HG03108 (cell line): ENCODE measurements at regions not wholly inside any gene's neighbourhood (a gene's known extent, or its start where the extent isn't known, plus 50 kb on each side); places are given as distances from the start of the nearest gene placed in this dataset.

Source experiments
- ATAC-seq: cut with Tn5 transposase; IDR thresholded peaks from one replicate; pipeline ENCODE4 v1.9.1; 2021; ENCODE audit warnings: moderate library complexity; ENCODE audit not compliant: unreplicated experiment

DNA sequence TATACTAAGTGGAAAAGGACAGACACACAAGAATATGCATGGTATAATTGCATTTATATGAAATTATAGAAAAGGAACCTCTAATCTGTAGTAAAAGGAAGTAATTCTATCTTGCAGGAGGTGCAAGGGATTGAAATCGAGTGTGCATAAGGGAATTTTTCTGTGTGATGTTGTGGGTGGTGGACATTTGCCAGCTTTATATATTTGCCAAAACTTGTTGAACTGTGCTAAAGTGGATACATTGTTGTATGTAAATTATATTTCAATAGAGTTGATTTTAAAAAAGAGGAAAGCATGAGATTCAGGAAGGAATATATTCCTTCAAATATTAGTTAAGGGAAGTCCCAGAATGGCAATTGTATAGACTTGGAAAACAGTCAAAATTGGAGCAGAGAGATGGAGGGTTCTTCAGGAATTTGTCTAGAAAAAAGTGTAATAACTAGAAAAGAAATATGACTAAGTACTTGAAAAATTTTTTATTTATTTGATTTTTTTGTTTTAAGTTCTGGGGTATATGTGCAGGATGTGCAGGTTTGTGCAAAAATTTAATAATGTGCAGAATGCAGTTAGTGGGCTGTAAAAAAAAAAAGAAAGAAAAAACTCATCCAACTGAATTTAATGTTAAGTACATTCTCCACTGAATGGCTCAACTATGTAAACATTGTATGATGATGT, 96.1 kb downstream of the ARL4A start:
- ATAC-seq, result no peak

DNA sequence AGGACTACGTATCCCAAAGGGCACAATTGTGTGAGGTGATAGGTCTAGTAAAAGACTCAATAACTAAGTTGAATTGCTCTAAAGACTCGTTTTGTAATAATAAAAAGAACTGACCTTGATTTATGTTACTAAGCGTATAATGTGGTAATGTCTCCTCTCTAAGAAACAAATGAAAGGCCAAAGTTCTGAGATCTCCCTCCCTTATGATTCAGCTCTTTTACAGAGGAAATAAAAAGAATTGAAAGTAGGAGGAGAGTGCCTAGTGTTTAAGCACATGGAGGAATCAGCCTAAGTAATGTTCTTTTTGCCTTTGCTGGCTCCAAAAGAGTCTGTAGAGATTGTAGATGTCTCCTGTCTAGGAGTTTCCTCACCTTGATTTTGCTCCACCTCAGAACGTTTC, 98.0 kb downstream of the ARL4A start:
- no peak for ATAC-seq

DNA sequence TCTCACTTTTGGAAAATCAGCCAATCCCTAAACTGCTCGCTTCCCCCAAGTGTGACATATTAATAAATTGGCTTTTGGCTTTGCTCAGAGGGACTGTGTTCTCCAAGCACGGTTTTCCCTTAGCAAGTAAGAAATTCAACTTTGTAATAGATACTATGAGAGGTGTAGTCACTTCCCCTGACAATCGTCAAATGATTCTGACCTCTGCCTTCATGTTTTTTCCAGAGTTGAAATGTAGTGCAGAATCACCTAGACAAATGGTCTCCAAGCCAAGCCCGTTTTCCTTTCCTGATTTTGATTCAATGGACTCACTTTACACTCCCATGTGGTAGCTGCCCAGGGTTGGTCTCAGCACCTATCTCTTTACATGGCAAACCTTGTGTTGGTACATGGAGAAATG, 99.1 kb downstream of the ARL4A start:
- no peak for ATAC-seq

DNA sequence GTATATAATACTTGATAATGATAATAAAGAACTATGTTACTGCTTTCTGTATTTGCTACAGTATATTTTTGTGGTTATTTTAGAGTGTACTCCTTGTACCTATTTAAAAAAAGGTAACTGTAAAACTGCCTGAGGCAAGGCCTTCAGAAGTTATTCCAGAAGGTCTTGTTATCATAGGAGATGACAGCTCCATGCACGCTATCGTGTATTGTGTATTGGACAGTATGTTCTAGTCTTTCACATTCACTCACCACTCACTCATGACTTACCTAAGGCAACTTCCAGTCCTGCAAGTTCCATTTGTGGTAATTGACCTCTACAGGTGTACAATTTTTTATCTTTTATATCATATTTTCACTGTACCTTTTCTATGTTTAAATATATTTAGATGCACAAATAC, 100.7 kb downstream of the ARL4A start:
- no peak for ATAC-seq

DNA sequence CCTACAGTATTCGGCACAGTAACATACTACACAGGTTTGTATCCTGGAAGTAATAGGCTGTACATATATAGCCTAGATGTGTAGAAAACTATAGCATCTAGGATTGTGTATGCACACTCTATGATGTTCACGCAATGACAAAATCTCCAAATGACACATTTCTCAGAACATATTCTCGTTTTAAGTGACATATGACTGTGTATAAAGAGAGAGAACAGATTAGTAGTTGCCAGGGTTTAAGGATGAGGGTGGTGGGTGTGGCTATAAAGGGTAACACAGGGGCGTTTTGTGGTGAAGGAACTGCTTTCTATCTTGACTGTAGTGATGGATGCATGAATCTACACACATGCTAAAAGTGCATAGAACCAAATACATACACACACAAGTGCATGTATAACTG, 101.2 kb downstream of the ARL4A start:
- ATAC-seq, result no peak

DNA sequence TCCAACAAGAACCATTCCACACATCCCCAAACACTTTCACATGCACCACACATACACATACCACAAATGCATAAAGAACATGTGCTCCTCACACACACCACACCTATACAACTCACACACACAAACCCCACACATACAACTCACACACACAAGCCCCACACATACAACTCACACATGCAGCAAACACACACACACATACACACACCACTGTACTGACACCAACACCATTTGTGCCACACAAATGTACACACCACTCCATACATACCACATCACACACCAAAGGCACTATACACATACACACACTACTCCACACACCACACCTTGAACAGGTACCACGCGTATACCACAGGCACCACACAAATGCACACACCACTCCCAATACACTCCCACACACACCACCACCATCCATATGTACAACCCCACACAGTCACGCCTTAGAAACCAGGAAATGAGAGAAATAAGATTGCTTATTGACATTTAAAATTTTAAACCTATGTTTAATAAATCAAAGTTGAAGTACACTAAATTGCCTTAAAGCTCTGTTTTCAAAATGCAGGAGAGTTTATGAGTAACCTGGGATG, 107.4 kb downstream of the ARL4A start:
- no peak for ATAC-seq

DNA sequence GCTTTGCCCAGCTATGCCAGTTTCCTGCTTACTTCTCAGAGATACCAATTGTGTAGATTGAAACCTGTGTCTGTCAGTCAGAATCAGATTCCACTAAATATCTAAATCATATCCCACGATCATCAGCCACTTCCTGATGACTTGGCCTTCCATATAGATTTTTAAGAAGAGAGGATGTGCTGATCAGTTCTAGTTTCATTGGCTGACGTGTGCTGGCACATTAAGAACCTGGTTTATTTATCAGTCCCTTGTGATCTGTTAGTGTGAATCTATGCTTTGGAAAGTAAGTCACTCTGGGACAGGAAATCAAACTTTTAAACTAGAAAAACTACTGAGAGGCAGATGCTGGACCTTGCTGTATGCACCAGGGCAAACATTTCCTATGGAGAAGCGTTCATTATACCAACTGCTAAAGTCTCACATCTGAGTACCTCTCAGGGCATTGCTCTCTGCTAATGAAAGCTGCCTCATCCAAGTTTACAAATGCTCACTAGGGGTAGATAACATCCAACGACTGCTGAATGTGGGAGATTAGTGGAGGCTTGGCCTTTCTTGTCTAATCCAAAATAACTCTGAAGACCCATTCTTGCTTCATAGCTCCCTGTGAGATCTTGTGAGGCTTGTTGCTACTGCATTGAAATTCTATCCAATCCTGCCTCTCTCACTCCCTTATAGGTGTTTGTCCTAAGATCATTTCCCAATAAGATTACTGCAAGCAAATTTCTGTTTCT, 109.1 kb downstream of the ARL4A start:
- ATAC-seq, result no peak

DNA sequence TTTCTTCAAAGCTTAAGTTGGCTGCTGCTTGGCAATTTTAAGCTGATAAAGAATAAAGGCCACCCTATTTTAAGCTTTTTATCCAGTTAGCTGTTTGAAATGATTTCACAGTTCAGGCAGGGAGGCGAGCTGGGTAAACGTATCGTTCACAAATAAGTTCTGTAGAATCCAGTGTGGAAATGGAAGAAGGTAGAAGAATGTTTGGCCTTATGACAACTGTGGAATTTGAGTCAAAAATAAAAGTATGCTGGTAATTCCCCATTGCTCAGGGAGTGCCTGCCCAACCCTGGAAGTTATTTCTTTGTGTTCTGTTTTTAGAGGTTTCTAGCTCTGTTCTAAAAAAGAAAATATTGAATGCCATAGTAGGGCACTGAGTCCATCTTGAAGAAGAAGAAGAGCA, 113.1 kb downstream of the ARL4A start:
- ATAC-seq, result no peak

DNA sequence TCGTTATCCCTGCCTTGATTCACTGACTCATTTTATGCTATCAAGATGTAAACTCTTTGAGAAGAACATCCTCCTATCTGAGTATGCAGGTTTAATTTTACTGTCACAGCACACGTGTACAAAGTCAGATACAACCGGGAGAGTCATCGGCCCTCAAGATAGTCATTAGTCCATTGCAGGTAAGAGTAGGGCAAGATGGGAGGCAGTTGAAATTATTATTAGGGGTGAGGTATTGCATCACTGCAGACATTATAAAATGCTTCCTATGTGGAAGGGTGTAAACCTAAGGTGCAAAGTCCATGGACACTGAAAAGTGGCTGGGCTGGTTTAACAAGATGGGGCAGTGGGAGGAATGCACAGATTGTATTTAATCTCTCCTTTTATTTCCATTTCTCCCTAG, 113.7 kb downstream of the ARL4A start:
- no peak for ATAC-seq

DNA sequence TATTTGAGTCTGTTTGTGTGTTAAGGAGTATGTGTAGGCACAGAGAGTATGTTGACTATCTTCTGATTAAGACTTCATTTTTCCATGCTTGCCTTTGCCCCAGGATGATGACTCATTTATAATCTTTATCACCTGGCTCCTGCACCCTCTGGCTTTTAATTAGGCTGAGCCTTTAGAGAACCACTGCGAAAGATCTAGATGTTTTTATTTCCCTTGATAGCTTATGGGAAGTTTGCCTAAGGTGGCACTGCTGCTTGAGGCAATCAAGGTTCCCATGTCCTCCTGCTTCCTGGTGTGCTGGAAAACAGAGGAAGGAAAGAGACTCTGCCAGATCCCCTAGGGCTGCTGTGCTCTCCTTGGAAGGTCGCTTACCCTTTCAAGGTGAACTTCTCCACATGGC, 114.6 kb downstream of the ARL4A start:
- ATAC-seq, result no peak

DNA sequence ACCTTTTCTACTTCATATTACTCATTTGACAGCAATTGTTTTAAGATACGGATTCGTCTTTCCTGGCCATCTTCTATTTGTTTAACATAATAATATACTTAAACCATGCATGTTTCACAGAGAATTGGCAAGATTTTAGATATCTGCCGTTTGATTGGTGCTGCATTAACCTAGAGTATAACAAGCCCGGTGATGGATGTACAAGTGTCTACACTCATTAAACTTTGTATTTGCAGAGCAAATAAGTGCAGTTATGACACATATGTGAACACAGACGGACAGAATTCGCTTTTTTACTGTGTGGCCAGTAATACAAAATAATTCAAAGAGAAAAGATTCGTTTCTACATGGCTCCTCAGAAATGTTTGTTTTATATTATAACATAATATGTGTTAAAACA, 116.1 kb downstream of the ARL4A start:
- no peak for ATAC-seq

DNA sequence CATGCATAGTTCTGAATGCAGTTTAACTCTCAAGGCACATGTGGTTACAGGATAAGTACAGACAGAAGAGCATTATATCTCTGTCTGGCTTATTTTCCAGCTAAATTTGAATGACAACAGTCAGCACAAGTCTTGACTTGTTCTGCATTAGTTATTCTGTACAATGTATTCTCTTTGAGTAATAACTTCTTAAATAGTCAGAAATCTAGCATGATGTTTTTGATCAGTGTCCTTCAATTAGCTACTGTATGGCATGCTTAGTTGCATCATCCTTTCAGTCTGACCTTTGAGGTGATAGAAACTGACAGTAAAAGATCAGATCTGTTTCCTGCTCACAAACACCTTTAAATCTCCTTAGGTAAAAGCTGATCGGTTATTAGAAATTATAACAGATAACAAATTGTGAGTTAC, 118.1 kb downstream of the ARL4A start:
- ATAC-seq, result no peak

DNA sequence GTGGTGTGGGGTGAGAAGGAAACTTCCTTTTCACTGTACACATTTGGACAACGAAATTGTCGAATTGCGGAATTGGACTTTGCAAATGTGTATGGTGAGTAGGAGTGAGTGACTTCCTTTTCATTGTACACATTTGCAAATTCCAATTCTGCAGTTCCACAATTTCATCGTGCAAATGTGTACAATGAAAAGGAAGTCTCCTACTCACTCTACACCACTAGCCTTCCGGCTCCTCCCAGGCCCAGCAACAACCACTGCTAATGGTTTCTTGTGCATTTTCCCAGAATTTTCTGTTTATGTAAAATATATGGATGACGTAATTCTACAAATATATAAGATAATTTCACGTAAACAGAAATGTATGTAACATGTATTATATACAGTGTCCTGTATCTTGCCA, 118.5 kb downstream of the ARL4A start:
- ATAC-seq, result no peak

DNA sequence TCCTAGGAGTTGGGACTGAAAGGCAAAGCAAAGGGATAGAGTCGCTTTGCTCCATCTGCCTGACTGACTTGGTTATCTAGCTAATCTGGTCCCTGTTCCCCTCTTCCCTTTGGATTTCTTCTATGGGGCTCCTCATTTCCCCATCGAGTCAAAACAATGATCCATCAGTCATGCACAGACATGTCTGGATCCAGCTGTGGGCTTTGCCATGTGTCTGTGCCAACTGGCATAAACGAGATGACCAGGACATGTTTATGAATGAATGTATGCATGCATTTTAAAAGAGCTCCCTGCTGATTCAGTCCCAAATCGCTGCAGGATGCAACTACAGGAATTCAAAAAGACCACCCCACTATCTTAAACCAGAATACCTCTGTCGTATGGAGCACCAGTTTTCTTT, 122.0 kb downstream of the ARL4A start:
- ATAC-seq, result no peak

DNA sequence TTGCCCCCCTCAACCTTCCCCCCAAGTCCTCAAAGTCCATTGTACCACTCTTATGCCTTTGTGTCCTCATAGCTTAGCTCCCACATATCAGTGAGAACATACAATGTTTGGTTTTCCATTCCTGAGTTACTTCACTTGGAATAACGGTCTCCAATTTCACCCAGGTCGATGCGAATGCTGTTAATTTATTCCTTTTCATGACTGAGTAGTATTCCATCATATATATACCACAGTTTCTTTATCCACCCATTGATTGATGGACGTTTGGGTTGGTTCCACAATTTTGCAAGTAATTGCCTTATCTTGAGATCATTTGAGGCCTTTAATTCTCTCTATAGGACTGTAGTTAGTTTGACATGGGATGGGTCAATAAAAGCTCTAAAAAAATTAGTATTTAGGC, 124.7 kb downstream of the ARL4A start:
- ATAC-seq, result no peak

DNA sequence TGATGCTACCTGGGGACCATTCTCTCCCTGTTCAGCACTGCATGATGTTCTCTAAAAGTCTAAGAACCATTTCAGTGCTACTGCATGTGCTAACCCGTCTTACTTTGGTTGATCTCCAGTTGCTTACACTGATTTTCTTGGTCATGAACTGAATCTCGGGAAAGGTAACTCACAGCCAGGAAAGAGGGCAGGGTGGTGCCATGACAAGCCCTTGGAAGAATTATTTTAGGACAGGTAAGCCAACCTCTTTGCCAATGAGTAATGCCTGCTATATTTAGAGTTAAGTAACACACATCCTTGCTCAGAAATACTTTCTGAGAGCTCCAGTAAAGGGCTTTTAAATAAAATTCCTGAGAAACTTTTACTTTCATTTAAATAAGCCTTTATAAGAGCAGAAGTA, 126.7 kb downstream of the ARL4A start:
- ATAC-seq, result no peak

DNA sequence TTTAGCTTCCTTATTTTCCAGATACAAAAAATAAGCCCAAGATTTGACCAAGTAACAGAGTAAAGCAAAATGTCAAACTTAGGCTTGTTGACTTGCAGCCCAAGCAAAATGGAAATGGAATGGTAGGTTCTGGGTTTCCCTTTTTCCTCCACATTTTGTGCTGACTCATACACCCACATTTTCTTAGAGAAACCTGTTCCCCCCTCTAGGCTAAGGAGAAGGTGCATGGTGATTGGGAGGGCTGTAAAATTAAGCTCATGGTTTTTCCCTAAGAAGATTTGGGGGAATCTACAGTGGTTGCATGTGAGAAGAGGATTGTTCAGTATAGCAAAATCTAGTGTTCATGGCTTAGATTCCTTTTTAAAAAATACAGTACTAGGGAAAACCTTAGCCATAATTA, 127.4 kb downstream of the ARL4A start:
- no peak for ATAC-seq

DNA sequence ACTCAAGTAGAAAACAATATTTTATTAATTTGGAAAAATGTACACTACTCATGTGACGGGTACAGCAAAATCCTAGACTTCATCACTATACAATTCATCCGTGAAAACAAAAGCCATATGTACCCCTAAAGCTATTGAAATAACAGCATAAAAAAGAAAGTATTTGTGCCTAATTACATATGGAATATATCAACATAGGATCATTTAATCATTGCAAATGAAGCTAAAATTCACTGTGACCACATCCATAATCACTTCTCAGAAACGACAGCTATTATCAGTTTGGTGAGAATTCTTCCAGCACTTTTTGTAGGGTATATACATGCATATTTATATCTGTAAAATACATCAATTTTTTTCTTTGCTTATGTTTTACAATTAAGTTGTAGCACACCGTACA, 128.0 kb downstream of the ARL4A start:
- ATAC-seq, result no peak

DNA sequence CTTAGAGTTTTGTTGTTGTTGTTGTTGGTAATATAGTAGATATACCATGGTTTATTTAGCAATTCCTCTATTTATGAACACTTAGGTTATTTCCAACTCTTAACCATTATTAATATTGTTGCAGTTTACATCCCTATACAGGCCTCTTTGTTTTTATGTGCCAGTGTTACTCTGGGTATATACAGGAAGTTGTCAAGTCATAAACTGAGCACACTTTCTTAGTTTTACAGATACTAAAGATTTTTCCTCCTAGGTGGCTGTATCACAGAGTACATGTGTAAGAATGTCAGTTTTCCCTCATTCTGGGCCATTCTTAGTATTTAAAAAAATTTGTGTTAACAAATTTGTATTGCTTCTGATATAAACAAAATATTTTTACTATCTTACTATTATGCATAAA, 128.4 kb downstream of the ARL4A start:
- ATAC-seq, result no peak

DNA sequence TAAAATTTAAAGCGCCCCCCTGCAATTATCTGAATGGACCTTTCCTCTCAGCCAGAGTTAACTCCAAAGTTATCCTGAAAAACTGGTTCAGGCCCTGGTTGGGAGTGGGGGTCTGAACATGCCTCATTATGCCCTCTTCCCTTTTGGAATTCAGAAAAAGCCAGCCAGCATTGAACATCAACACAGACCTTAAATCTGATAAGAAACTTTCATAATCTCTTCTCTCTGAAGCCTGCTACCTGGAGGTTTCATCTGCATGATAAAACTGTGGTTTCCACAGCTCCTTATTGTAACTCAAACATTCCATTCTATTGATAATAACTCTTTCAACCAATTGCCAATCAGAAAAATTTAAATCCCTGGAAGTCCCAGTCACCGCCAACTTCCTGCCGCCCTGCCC, 133.3 kb downstream of the ARL4A start:
- no peak for ATAC-seq

DNA sequence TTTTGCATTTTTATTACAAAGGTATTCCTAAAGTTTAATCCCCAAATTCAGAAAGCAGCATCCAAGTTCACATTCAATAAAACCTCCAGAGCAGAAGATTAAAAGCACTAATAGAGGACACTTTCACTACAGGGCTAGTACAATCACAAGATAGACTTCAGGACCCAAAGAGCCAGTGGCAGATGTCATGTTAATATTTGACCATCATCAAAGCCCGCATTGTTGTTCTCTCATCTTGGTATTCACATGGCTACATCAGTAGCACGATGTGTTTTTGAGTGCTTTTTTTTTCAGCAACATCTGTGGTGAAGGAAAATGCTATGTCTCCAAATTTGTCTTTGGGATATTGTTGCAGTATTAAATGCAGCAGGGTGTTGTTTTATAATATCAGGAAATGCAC, 134.3 kb downstream of the ARL4A start:
- ATAC-seq, result no peak

DNA sequence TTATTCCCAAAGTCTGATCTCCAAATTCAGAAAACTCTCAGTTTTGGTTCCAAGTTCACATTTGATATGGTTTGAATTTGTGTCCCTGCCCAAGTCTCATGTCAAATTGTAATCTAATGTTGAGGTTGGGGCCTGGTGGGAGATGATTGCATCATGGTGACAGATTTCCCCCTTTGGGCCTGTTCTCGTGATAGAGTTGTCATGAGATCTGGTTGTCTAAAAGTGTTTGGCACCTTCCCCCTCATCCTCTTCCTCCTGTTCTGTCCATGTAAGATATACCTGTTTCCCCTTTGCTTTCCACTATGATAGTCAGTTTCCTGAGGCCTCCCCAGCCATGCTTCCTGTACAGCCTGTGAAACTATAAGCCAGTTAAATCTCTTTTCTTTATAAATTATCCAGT, 138.6 kb downstream of the ARL4A start:
- ATAC-seq, result no peak
